Nephron progenitor cell (in vitro differentiated cells): ENCODE measurements at regions not wholly inside any gene's neighbourhood (a gene's known extent, or its start where the extent isn't known, plus 50 kb on each side); places are given as distances from the start of the nearest gene placed in this dataset.

Source experiments
- DNase-seq: peaks from one replicate; pipeline ENCODE4 v3.0.0; 2021
- H3K27ac Mint-ChIP-seq: 2 replicates; pipeline ENCODE4 v1.8.0; 2021; ENCODE audit warnings: mild to moderate bottlenecking, moderate library complexity, mixed read lengths
- H3K27me3 Mint-ChIP-seq: 2 replicates; pipeline ENCODE4 v1.8.0; 2021; ENCODE audit warnings: mild to moderate bottlenecking, low read depth, mixed read lengths; ENCODE audit not compliant: poor library complexity
- H3K36me3 Mint-ChIP-seq: 2 replicates; pipeline ENCODE4 v1.8.0; 2021; ENCODE audit warnings: low read depth, mixed read lengths
- H3K4me1 Mint-ChIP-seq: 2 replicates; pipeline ENCODE4 v1.8.0; 2021; ENCODE audit warnings: mixed read lengths
- H3K4me3 Mint-ChIP-seq: 2 replicates; pipeline ENCODE4 v1.8.0; 2021; ENCODE audit warnings: mild to moderate bottlenecking, moderate library complexity, mixed read lengths
- H3K9me3 Mint-ChIP-seq: 2 replicates; pipeline ENCODE4 v1.8.0; 2021; ENCODE audit warnings: mild to moderate bottlenecking, moderate library complexity, mixed read lengths
- TF ChIP-seq, protein P1 (sequence below): fragments of 200-600 bp; sonication (generic); IDR thresholded peaks from 2 replicates; pipeline ENCODE4 v1.5.0; 2021; ENCODE audit warnings: antibody characterized with exemption

DNA sequence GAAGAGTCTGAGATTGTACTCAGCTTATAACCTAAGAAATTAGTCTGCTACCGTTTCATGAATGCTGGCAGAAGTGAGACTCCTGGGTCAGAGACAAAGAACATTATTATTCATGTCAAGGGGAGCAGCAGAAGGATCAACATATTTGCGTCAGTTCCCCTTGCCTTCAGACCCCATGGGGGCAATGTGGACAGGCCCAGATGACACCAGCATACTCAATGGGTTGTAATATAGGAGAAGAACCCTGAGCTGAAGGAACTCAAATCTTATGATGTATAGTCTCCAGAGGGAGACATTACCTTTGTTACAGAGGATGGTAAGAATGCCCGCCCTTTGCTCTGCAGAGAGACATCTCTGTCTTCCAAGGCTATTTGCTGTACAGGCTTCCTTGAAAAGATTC, 384.4 kb downstream of the EPM2A start:
- Mint-ChIP-seq H3K4me1 (peaks cover 27% of the 10 kb centered on the region), H3K36me3 (no peaks in the 10 kb centered on the region), H3K9me3 (no peaks in the 10 kb centered on the region), H3K27ac (no peak overlapping the region), H3K4me3 (no peak overlapping the region), H3K27me3 (no peaks in the 10 kb centered on the region)
- DNase-seq: no peak
- TF ChIP-seq, protein P1, sequence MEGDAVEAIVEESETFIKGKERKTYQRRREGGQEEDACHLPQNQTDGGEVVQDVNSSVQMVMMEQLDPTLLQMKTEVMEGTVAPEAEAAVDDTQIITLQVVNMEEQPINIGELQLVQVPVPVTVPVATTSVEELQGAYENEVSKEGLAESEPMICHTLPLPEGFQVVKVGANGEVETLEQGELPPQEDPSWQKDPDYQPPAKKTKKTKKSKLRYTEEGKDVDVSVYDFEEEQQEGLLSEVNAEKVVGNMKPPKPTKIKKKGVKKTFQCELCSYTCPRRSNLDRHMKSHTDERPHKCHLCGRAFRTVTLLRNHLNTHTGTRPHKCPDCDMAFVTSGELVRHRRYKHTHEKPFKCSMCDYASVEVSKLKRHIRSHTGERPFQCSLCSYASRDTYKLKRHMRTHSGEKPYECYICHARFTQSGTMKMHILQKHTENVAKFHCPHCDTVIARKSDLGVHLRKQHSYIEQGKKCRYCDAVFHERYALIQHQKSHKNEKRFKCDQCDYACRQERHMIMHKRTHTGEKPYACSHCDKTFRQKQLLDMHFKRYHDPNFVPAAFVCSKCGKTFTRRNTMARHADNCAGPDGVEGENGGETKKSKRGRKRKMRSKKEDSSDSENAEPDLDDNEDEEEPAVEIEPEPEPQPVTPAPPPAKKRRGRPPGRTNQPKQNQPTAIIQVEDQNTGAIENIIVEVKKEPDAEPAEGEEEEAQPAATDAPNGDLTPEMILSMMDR: no peak

GRCh38 chr6:145352382-145353080, 382.8 kb downstream of the EPM2A start:
- H3K9me3 Mint-ChIP-seq: no peaks in the 10 kb centered on the region
- no peak overlapping the region for H3K4me3 Mint-ChIP-seq
- no peak overlapping the region for H3K27ac Mint-ChIP-seq
- no peak for DNase-seq
- H3K36me3 Mint-ChIP-seq: no peaks in the 10 kb centered on the region
- no peaks in the 10 kb centered on the region for H3K27me3 Mint-ChIP-seq
- TF ChIP-seq, protein P1: no peak
- H3K4me1 Mint-ChIP-seq: peaks cover 22% of the 10 kb centered on the region

DNA sequence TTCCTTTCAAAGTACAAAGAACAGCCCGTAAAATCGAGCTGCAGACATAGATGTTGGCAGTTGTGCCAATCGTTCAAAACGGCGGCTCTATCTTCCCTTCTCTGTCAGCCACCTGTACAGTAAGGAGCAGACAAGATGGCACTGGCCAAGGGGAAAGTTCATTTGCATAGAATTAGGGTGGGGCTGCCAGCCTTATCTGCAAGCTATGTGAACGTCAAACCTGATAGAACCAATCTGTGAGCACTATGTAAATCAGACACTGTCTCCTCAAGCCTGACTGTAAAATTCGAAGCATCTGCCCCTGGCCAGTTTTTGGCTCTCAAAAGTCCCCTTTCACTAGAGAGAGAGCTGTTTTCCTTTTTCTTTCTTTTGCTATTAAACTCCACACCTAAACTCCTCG, 374.5 kb downstream of the EPM2A start:
- H3K9me3 Mint-ChIP-seq: peaks cover 13% of the 10 kb centered on the region
- H3K4me3 Mint-ChIP-seq: no peak overlapping the region
- no peaks in the 10 kb centered on the region for H3K27me3 Mint-ChIP-seq
- TF ChIP-seq, protein P1: no peak
- H3K36me3 Mint-ChIP-seq: no peaks in the 10 kb centered on the region
- no peak for DNase-seq
- H3K4me1 Mint-ChIP-seq: no peaks in the 10 kb centered on the region
- no peak overlapping the region for H3K27ac Mint-ChIP-seq

GRCh38 chr6:145367149-145367548, 368.2 kb downstream of the EPM2A start:
- Mint-ChIP-seq H3K27ac (no peak overlapping the region), H3K4me3 (no peak overlapping the region), H3K9me3 (peaks cover 13% of the 10 kb centered on the region), H3K4me1 (peaks cover 4% of the 10 kb centered on the region), H3K36me3 (no peaks in the 10 kb centered on the region), H3K27me3 (no peaks in the 10 kb centered on the region)
- DNase-seq: no peak
- TF ChIP-seq, protein P1: no peak

GRCh38 chr6:145368075-145368474, 367.2 kb downstream of the EPM2A start:
- Mint-ChIP-seq H3K4me1 (peaks cover 11% of the 10 kb centered on the region), H3K36me3 (no peaks in the 10 kb centered on the region), H3K4me3 (no peak overlapping the region), H3K27ac (no peak overlapping the region), H3K9me3 (peaks cover 9% of the 10 kb centered on the region), H3K27me3 (no peaks in the 10 kb centered on the region)
- TF ChIP-seq, protein P1: no peak
- no peak for DNase-seq

GRCh38 chr6:145370559-145370958, 364.8 kb downstream of the EPM2A start:
- Mint-ChIP-seq H3K4me1 (peaks cover 15% of the 10 kb centered on the region), H3K4me3 (no peak overlapping the region), H3K27me3 (no peaks in the 10 kb centered on the region), H3K36me3 (no peaks in the 10 kb centered on the region), H3K9me3 (no peaks in the 10 kb centered on the region), H3K27ac (no peak overlapping the region)
- DNase-seq: no peak
- TF ChIP-seq, protein P1: no peak
